K562 (cell line): ENCODE measurements at regions not wholly inside any gene's neighbourhood (a gene's known extent, or its start where the extent isn't known, plus 50 kb on each side); places are given as distances from the start of the nearest gene placed in this dataset.

ENCODE experiments used
- ATAC-seq: fragments of 200-7000 bp; cut with Tn5 transposase; 3 replicates; pipeline ENCODE4 v1.9.1; 2020; ENCODE audit warnings: moderate library complexity
- BruUV-seq: library from RNA; stranded (reverse); fragments of 400-500 nt; replicated peaks from 2 replicates; lab custom pipeline; 2021; lab: Mats Ljungman, UMichigan
- CTCF ChIA-PET: fragments of 300-600 bp; formaldehyde crosslinking; extraction: SDS; loops from one replicate; lab custom pipeline; 2021; ENCODE audit warnings: low intra/inter-chr PET ratio; lab: Yijun Ruan, JAX
- POLR2A ChIA-PET: fragments of 300-600, 350-650 bp; sonication (Branson Sonifier 250); formaldehyde crosslinking; extraction: SDS; loops from one replicate; lab custom pipeline; 2021; ENCODE audit warnings: antibody characterized with exemption, inconsistent platforms; lab: Yijun Ruan, JAX
- DNase-seq, 4 experiments: peaks; one replicate each; pipeline versions ENCODE4 v3.0.0 to v3.0.0-alpha.2; 2011 to 2018; ENCODE audit warnings: low spot score in 3 of 4, mixed read lengths in 3 of 4; ENCODE audit errors: extremely low read depth in 1 of 4
- FAIRE-seq: peaks from 2 replicates; lab custom pipeline; 2011; peaks lifted over from hg19 to GRCh38; lab: Jason Lieb, UNC
- H2AFZ ChIP-seq: 2 replicates; pipeline ENCODE4 v1.6.0; 2011; ENCODE audit warnings: low read depth, low read length, control low read depth, inconsistent platforms
- H3K27ac ChIP-seq: fragments of 200-600 bp; 3 replicates; pipeline ENCODE4 v1.8.0; 2011; ENCODE audit warnings: low read depth, mild to moderate bottlenecking, control low read depth, inconsistent platforms, low read length, moderate library complexity, mixed read lengths; ENCODE audit errors: extremely low read depth
- H3K27me3 ChIP-seq, 2 experiments: fragments of 300-600 bp in 1 of 2; 2 replicates in 1 of 2; 3 replicates in 1 of 2; pipeline versions ENCODE4 v1.6.0 to v1.8.0; 2011; ENCODE audit warnings: inconsistent platforms in 2 of 2, low read length in 2 of 2, mild to moderate bottlenecking in 1 of 2, mixed read lengths in 1 of 2, moderate library complexity in 1 of 2; ENCODE audit not compliant: control insufficient read depth in 2 of 2, insufficient read depth in 2 of 2
- H3K36me3 ChIP-seq: fragments of 300-600 bp; 3 replicates; pipeline ENCODE4 v1.8.0; 2011; ENCODE audit warnings: mild to moderate bottlenecking, low read length, inconsistent platforms; ENCODE audit not compliant: control insufficient read depth, insufficient read depth
- H3K4me1 ChIP-seq, 2 experiments: fragments of 200-600 bp in 1 of 2; replicated peaks in 1 of 2; 2 replicates in 1 of 2; 3 replicates in 1 of 2; pipeline versions ENCODE4 v1.5.1 to v1.8.0; 2011; ENCODE audit warnings: inconsistent platforms in 2 of 2, low read length in 2 of 2, mild to moderate bottlenecking in 1 of 2, mixed read lengths in 1 of 2, moderate library complexity in 1 of 2; ENCODE audit not compliant: control insufficient read depth in 2 of 2, insufficient read depth in 2 of 2
- H3K4me2 ChIP-seq: 2 replicates; pipeline ENCODE4 v1.6.1; 2011; ENCODE audit warnings: low read length, control low read depth, inconsistent platforms, mixed read lengths; ENCODE audit not compliant: insufficient read depth
- H3K4me3 ChIP-seq: fragments of 200-600 bp; sonication (generic), shearing (Covaris generic); 2 replicates; pipeline ENCODE4 v1.5.1; 2016; ENCODE audit warnings: control low read depth, inconsistent platforms
- H3K79me2 ChIP-seq: fragments of 200-600 bp; 3 replicates; pipeline ENCODE4 v1.8.0; 2011; ENCODE audit warnings: low read length, inconsistent platforms; ENCODE audit not compliant: control insufficient read depth, insufficient read depth
- H3K9ac ChIP-seq, 2 experiments: 2 replicates each; pipeline versions ENCODE4 v1.6.0 to v1.6.1; 2011; ENCODE audit warnings: low read depth in 2 of 2, low read length in 2 of 2, control low read depth in 1 of 2, inconsistent platforms in 1 of 2, mild to moderate bottlenecking in 1 of 2, mixed read lengths in 1 of 2; ENCODE audit not compliant: insufficient read depth in 1 of 2
- H3K9me1 ChIP-seq: one replicate; pipeline ENCODE4 v1.6.0; 2011; ENCODE audit warnings: inconsistent platforms, mild to moderate bottlenecking, low read length, moderate library complexity; ENCODE audit not compliant: control insufficient read depth, insufficient read depth
- H3K9me3 ChIP-seq: replicated peaks from 2 replicates; pipeline ENCODE4 v1.5.1; 2011; ENCODE audit warnings: low read depth, low read length, inconsistent platforms; ENCODE audit not compliant: control insufficient read depth, insufficient read depth
- H4K20me1 ChIP-seq: replicated peaks from 2 replicates; pipeline ENCODE4 v1.6.1; 2011; ENCODE audit warnings: low read length, inconsistent platforms, mixed read lengths; ENCODE audit not compliant: control insufficient read depth, insufficient read depth
- MEF2A ChIP-seq: IDR thresholded peaks from 2 replicates; pipeline ENCODE4 v1.6.1; 2011; ENCODE audit warnings: low read depth, mild to moderate bottlenecking, low read length, moderate library complexity; ENCODE audit not compliant: control insufficient read depth
- RBM25 ChIP-seq: fragments of 200-400 bp; formaldehyde crosslinking; IDR thresholded peaks from 2 replicates; pipeline ENCODE4 v1.6.1; 2018; ENCODE audit warnings: low read length, low read depth, moderate library complexity; ENCODE audit not compliant: severe bottlenecking
- SREBF2 ChIP-seq: sonication (generic); formaldehyde crosslinking; IDR thresholded peaks from 2 replicates; pipeline ENCODE4 v1.4.0; 2020; ENCODE audit warnings: mild to moderate bottlenecking, missing genetic modification reagents
- TAL1 ChIP-seq: fragments of 450-650 bp; IDR thresholded peaks from 2 replicates; pipeline ENCODE4 v1.6.1; 2016; ENCODE audit warnings: mild to moderate bottlenecking
- TCF15 ChIP-seq: fragments of 250-450 bp; sonication (Bioruptor Pico); IDR thresholded peaks from 2 replicates; pipeline ENCODE4 v1.8.0; 2022; ENCODE audit warnings: moderate library complexity, mild to moderate bottlenecking, inconsistent platforms
- ZFP36 ChIP-seq: fragments of 150-350 bp; IDR thresholded peaks from 2 replicates; pipeline ENCODE4 v1.6.1; 2018; ENCODE audit warnings: low read length, low read depth; ENCODE audit not compliant: partially characterized antibody
- ZNF263 ChIP-seq: sonication (generic); formaldehyde crosslinking; IDR thresholded peaks from 2 replicates; pipeline ENCODE4 v1.8.0; 2022; ENCODE audit warnings: mild to moderate bottlenecking, missing genetic modification reagents, borderline replicate concordance
- ZNF436 ChIP-seq: fragments of 250-450, 450-650 bp; sonication (Bioruptor Pico); formaldehyde crosslinking; IDR thresholded peaks from 2 replicates; pipeline ENCODE4 v1.7.0; 2020; ENCODE audit warnings: mild to moderate bottlenecking
- WGBS: fragments of 100-300 bp; shearing (Covaris generic); methylation state at CpG from one replicate; pipeline ENCODE4 v1.1.6; 2016; ENCODE audit warnings: low coverage, mixed read lengths; ENCODE audit not compliant: insufficient coverage; ENCODE audit errors: missing lambda C conversion rate; 5-methylcytosine and 5-hydroxymethylcytosine counted together
- in situ Hi-C: fragments of 300-500 bp; cut with MboI; formaldehyde crosslinking; loops from 4 replicates; pipeline ENCODE4 v1.15.0; 2018; ENCODE audit warnings: inconsistent platforms, mixed read lengths
- intact Hi-C: fragments of 100-400 bp; cut with micrococcal nuclease; formaldehyde crosslinking; loops from 2 replicates; pipeline ENCODE4 v1.14.2; 2022
- TF ChIP-seq, protein P1 (sequence below): fragments of 250-450 bp; sonication (Bioruptor Pico); IDR thresholded peaks from 2 replicates; pipeline ENCODE4 v1.5.0; 2021
- TF ChIP-seq, protein P2 (sequence below), 2 experiments: IDR thresholded peaks; 2 replicates each; pipeline ENCODE4 v1.6.1; 2012; ENCODE audit warnings: improper control_type of control experiment in 2 of 2, low read depth in 2 of 2, low read length in 2 of 2, borderline replicate concordance in 1 of 2

GRCh38 chr12:125221602-125222001, 156.4 kb downstream of the AACS start:
- Histone ChIP-seq H2AFZ (no peak overlapping the region), H3K4me3 (no peak overlapping the region), H3K36me3 (no peaks in the 10 kb centered on the region), H3K27ac (no peak overlapping the region), H3K9me1 (no peaks in the 10 kb centered on the region), H4K20me1 (peaks cover 3% of the 10 kb centered on the region; the same call in 1 of the 2 replicates), H3K27me3 (peaks cover 14 to 24% of the 10 kb centered on the region in 2 experiments; a peak in 4 of 5 replicates), H3K9me3 (no peaks in the 10 kb centered on the region), H3K4me2 (no peak overlapping the region), H3K4me1 (no peaks in the 10 kb centered on the region), H3K79me2 (no peaks in the 10 kb centered on the region), H3K9ac (no peak overlapping the region)
- no peak for ATAC-seq
- FAIRE-seq = no peak
- WGBS = 4% methylated on average over 3 of the region's 4 CpGs
- ChIA-PET CTCF (no interaction called here), POLR2A (no interaction called here)
- in situ Hi-C loops (no loop called here), intact Hi-C loops (no loop called here)
- no TSS peak for BruUV-seq
- TF ChIP-seq MEF2A (no peak), TCF15 (CRISPR knock-in tag) (no peak), TAL1 (no peak), SREBF2 (CRISPR knock-in tag) (no peak), RBM25 (peak; percentile 52), ZNF263 (CRISPR knock-in tag) (no peak), ZNF436 (CRISPR knock-in tag) (peak; percentile 39; the same call in 1 of the 2 replicates), ZFP36 (peak; percentile 96)
- TF ChIP-seq, protein P1, sequence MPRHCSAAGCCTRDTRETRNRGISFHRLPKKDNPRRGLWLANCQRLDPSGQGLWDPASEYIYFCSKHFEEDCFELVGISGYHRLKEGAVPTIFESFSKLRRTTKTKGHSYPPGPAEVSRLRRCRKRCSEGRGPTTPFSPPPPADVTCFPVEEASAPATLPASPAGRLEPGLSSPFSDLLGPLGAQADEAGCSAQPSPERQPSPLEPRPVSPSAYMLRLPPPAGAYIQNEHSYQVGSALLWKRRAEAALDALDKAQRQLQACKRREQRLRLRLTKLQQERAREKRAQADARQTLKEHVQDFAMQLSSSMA (CRISPR knock-in tag) = no peak
- TF ChIP-seq, protein P2, sequence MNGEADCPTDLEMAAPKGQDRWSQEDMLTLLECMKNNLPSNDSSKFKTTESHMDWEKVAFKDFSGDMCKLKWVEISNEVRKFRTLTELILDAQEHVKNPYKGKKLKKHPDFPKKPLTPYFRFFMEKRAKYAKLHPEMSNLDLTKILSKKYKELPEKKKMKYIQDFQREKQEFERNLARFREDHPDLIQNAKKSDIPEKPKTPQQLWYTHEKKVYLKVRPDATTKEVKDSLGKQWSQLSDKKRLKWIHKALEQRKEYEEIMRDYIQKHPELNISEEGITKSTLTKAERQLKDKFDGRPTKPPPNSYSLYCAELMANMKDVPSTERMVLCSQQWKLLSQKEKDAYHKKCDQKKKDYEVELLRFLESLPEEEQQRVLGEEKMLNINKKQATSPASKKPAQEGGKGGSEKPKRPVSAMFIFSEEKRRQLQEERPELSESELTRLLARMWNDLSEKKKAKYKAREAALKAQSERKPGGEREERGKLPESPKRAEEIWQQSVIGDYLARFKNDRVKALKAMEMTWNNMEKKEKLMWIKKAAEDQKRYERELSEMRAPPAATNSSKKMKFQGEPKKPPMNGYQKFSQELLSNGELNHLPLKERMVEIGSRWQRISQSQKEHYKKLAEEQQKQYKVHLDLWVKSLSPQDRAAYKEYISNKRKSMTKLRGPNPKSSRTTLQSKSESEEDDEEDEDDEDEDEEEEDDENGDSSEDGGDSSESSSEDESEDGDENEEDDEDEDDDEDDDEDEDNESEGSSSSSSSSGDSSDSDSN (IDR thresholded peaks at IDR 0.05; ENCODE audit: borderline replicate concordance in 1 of 2, low read depth in 2 of 2, low read length in 2 of 2) = no peak
- no peak for DNase-seq
